ENCODE measurements at regions not wholly inside any gene's neighbourhood (a gene's known extent, or its start where the extent isn't known, plus 50 kb on each side); places are given as distances from the start of the nearest gene placed in this dataset.

DNA sequence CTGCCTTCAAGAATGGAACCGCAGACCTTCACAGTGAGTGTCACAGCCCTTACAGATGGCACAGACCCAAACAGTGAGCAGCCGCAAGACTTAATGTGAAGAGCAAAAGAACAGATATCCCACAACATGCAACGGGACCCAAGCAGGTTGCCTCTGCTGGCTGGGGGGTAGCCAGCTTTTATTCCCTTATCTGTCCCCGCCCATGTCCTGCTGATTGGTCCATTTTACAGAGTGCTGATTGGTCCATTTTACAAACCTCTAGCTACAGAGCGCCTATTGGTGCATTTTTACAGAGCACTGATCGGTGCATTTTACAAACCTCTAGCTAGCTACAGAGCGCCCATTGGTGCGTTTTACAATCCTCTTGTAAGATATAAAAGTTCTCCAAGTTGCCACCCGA is 102.0 kb upstream of the IGF1R start:
- Histone ChIP-seq H3K4me2 (no peak overlapping the region), H3K4me3 (no peak overlapping the region), H3K4me1 (replicated peaks; ENCODE audit: insufficient read depth) (no peaks in the 10 kb centered on the region), H3K27me3 (ENCODE audit: insufficient read depth, low read depth) (peaks cover 72% of the 10 kb centered on the region), H4K20me1 (ENCODE audit: insufficient read depth) (no peaks in the 10 kb centered on the region), H3F3A (ENCODE audit: insufficient read depth, low read depth) (no peaks in the 10 kb centered on the region), H3K79me2 (ENCODE audit: low read depth) (no peaks in the 10 kb centered on the region), H3K9me2 (ENCODE audit: insufficient read depth) (no peaks in the 10 kb centered on the region), H3K9me3 (ENCODE audit: insufficient read depth, low read depth) (no peaks in the 10 kb centered on the region), H3K27ac (no peak overlapping the region), H2AFZ (no peak overlapping the region), H3K36me3 (ENCODE audit: low read depth) (no peaks in the 10 kb centered on the region)
- no TSS peak for BruUV-seq (replicated peaks)
- POLR2A ChIA-PET (ENCODE audit: unreplicated experiment), result no interaction called here
- no peak for DNase-seq
- intact Hi-C loops (cut with micrococcal nuclease; ENCODE audit: unreplicated experiment), result no loop called here
- CTCF ChIA-PET, result no interaction called here
- TF ChIP-seq, protein P1, sequence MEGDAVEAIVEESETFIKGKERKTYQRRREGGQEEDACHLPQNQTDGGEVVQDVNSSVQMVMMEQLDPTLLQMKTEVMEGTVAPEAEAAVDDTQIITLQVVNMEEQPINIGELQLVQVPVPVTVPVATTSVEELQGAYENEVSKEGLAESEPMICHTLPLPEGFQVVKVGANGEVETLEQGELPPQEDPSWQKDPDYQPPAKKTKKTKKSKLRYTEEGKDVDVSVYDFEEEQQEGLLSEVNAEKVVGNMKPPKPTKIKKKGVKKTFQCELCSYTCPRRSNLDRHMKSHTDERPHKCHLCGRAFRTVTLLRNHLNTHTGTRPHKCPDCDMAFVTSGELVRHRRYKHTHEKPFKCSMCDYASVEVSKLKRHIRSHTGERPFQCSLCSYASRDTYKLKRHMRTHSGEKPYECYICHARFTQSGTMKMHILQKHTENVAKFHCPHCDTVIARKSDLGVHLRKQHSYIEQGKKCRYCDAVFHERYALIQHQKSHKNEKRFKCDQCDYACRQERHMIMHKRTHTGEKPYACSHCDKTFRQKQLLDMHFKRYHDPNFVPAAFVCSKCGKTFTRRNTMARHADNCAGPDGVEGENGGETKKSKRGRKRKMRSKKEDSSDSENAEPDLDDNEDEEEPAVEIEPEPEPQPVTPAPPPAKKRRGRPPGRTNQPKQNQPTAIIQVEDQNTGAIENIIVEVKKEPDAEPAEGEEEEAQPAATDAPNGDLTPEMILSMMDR (conservative IDR thresholded peaks at IDR 0.05), result no peak
- no peak for TF ChIP-seq EZH2 (IDR thresholded peaks at IDR 0.05; ENCODE audit: low read depth)

DNA sequence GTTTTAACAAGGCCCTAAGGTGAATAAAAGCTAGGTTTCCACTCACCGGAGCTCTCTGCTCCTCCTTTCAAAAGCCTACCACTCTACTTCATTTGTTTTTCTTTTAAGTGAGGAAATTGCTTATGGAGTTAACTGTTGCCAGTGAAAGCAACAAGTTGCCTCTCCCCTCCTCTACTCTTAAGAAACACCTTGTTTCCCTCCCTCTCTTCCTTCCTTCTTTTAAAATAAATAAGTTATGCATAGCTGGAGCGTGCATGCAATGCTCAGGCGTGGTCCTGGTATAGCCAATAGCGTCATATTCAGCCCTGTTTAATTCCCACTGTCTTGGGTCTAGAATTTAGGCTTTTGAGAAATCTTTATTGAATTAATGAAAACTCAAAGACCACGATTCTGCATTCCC is 101.1 kb upstream of the IGF1R start:
- H3F3A ChIP-seq (ENCODE audit: insufficient read depth, low read depth), result no peaks in the 10 kb centered on the region
- no peaks in the 10 kb centered on the region for H4K20me1 ChIP-seq (ENCODE audit: insufficient read depth)
- peaks cover 70% of the 10 kb centered on the region for H3K27me3 ChIP-seq (ENCODE audit: insufficient read depth, low read depth)
- no peaks in the 10 kb centered on the region for H3K4me1 ChIP-seq (replicated peaks; ENCODE audit: insufficient read depth)
- ChIA-PET POLR2A (ENCODE audit: unreplicated experiment) (no interaction called here), CTCF (no interaction called here)
- no peak overlapping the region for H3K27ac ChIP-seq
- H3K9me2 ChIP-seq (ENCODE audit: insufficient read depth), result no peaks in the 10 kb centered on the region
- no peaks in the 10 kb centered on the region for H3K9me3 ChIP-seq (ENCODE audit: insufficient read depth, low read depth)
- BruUV-seq (replicated peaks), result no TSS peak
- H3K4me3 ChIP-seq, result no peak overlapping the region
- TF ChIP-seq, protein P1 (conservative IDR thresholded peaks at IDR 0.05), result no peak
- no peak for TF ChIP-seq EZH2 (IDR thresholded peaks at IDR 0.05; ENCODE audit: low read depth)
- no peak for DNase-seq
- no peaks in the 10 kb centered on the region for H3K36me3 ChIP-seq (ENCODE audit: low read depth)
- H3K79me2 ChIP-seq (ENCODE audit: low read depth), result no peaks in the 10 kb centered on the region
- no peak overlapping the region for H2AFZ ChIP-seq
- H3K4me2 ChIP-seq, result no peak overlapping the region
- intact Hi-C loops (cut with micrococcal nuclease; ENCODE audit: unreplicated experiment), result no loop called here

DNA sequence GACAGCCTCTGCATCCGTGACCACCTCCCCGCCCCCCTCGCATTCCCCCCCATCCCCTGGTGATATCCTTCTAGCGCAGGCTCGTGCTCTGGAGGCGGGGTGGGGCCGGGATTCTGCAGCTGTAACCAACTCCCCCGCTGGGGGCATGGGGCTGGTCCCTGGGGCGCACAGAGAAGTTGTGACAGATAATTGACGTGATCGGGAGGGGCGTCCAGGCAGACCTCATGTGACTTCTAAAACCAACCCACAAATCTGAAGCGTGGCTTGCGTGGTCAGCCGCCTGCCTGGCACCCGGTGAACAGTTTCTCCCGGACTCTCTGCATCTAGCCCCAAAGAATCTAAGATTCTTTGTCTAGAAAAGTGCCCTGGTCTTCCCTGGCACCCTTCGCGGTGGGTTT is 100.6 kb upstream of the IGF1R start:
- POLR2A ChIA-PET (ENCODE audit: unreplicated experiment), result no interaction called here
- H2AFZ ChIP-seq, result no peak overlapping the region
- no peaks in the 10 kb centered on the region for H3K4me1 ChIP-seq (replicated peaks; ENCODE audit: insufficient read depth)
- no peaks in the 10 kb centered on the region for H3K36me3 ChIP-seq (ENCODE audit: low read depth)
- CTCF ChIA-PET, result no interaction called here
- H3K4me2 ChIP-seq, result no peak overlapping the region
- no TSS peak for BruUV-seq (replicated peaks)
- H3K27ac ChIP-seq, result no peak overlapping the region
- H3K4me3 ChIP-seq, result no peak overlapping the region
- intact Hi-C loops (cut with micrococcal nuclease; ENCODE audit: unreplicated experiment), result no loop called here
- no peaks in the 10 kb centered on the region for H3K9me2 ChIP-seq (ENCODE audit: insufficient read depth)
- H4K20me1 ChIP-seq (ENCODE audit: insufficient read depth), result no peaks in the 10 kb centered on the region
- no peaks in the 10 kb centered on the region for H3K9me3 ChIP-seq (ENCODE audit: insufficient read depth, low read depth)
- H3F3A ChIP-seq (ENCODE audit: insufficient read depth, low read depth), result no peaks in the 10 kb centered on the region
- DNase-seq, result no peak
- no peaks in the 10 kb centered on the region for H3K79me2 ChIP-seq (ENCODE audit: low read depth)
- peaks cover 71% of the 10 kb centered on the region for H3K27me3 ChIP-seq (ENCODE audit: insufficient read depth, low read depth)
- TF ChIP-seq, protein P1 (conservative IDR thresholded peaks at IDR 0.05), result no peak
- no peak for TF ChIP-seq EZH2 (IDR thresholded peaks at IDR 0.05; ENCODE audit: low read depth)
